Osteoblast (primary cell): ENCODE measurements at regions not wholly inside any gene's neighbourhood (a gene's known extent, or its start where the extent isn't known, plus 50 kb on each side); places are given as distances from the start of the nearest gene placed in this dataset.

Experiments
- DNase-seq: peaks from one replicate; pipeline ENCODE4 v3.0.0; 2011; ENCODE audit warnings: low spot score, mixed read lengths; ENCODE audit not compliant: insufficient read length; ENCODE audit errors: missing footprints
- H2AFZ ChIP-seq: 2 replicates; pipeline ENCODE4 v1.6.0; 2011; ENCODE audit warnings: mild to moderate bottlenecking, low read length
- H3K27ac ChIP-seq: 2 replicates; pipeline ENCODE4 v1.5.1; 2011; ENCODE audit warnings: mild to moderate bottlenecking, low read depth, low read length, moderate library complexity
- H3K27me3 ChIP-seq: 2 replicates; pipeline ENCODE4 v1.6.0; 2012; ENCODE audit warnings: mild to moderate bottlenecking, control low read depth, inconsistent platforms, low read length, moderate library complexity; ENCODE audit not compliant: insufficient read depth
- H3K36me3 ChIP-seq: 2 replicates; pipeline ENCODE4 v1.5.1; 2011; ENCODE audit warnings: mild to moderate bottlenecking, low read length, control low read depth, moderate library complexity; ENCODE audit not compliant: insufficient read depth
- H3K4me1 ChIP-seq: 2 replicates; pipeline ENCODE4 v1.5.1; 2011; ENCODE audit warnings: mild to moderate bottlenecking, low read length, control low read depth, moderate library complexity; ENCODE audit not compliant: insufficient read depth
- H3K4me2 ChIP-seq: 2 replicates; pipeline ENCODE4 v1.6.0; 2011; ENCODE audit warnings: mild to moderate bottlenecking, low read length; ENCODE audit not compliant: insufficient read depth
- H3K4me3 ChIP-seq: fragments of 200-600 bp; sonication (generic); 3 replicates; pipeline ENCODE4 v1.5.1; 2012; ENCODE audit warnings: mild to moderate bottlenecking, low read length, inconsistent platforms; ENCODE audit not compliant: insufficient read depth
- H3K79me2 ChIP-seq: 2 replicates; pipeline ENCODE4 v1.6.0; 2012; ENCODE audit warnings: mild to moderate bottlenecking, low read length, control low read depth, inconsistent platforms; ENCODE audit not compliant: insufficient read depth
- H3K9me3 ChIP-seq: 2 replicates; pipeline ENCODE4 v1.5.1; 2011; ENCODE audit warnings: low read depth, low read length, control low read depth
- H4K20me1 ChIP-seq: 2 replicates; pipeline ENCODE4 v1.6.0; 2012; ENCODE audit warnings: mild to moderate bottlenecking, low read length, control low read depth; ENCODE audit not compliant: insufficient read depth
- CTCF ChIP-seq: IDR thresholded peaks from 2 replicates; pipeline ENCODE4 v1.5.1; 2011; ENCODE audit warnings: mild to moderate bottlenecking, low read depth, low read length, moderate library complexity; ENCODE audit errors: extremely low read depth

GRCh38 chr6:40879169-40879568 is 159.9 kb downstream of the UNC5CL start:
- Histone ChIP-seq H3K9me3 (no peaks in the 10 kb centered on the region), H3K4me3 (no peak overlapping the region), H3K79me2 (no peaks in the 10 kb centered on the region), H3K4me2 (no peak overlapping the region), H2AFZ (no peak overlapping the region), H4K20me1 (no peaks in the 10 kb centered on the region), H3K27me3 (peaks cover 12% of the 10 kb centered on the region), H3K27ac (no peak overlapping the region), H3K36me3 (no peaks in the 10 kb centered on the region), H3K4me1 (no peaks in the 10 kb centered on the region)
- no peak for DNase-seq
- TF ChIP-seq CTCF: no peak

- DNase-seq: no peak
- Histone ChIP-seq H3K27ac (no peak overlapping the region), H2AFZ (no peak overlapping the region), H3K27me3 (peaks cover 5% of the 10 kb centered on the region), H3K4me3 (no peak overlapping the region), H3K36me3 (no peaks in the 10 kb centered on the region), H4K20me1 (no peaks in the 10 kb centered on the region), H3K9me3 (no peaks in the 10 kb centered on the region), H3K79me2 (no peaks in the 10 kb centered on the region), H3K4me2 (no peak overlapping the region), H3K4me1 (no peaks in the 10 kb centered on the region)
- TF ChIP-seq CTCF: no peak
These were observed 161.7 kb downstream of the UNC5CL start for GRCh38 chr6:40877362-40877761.

GRCh38 chr6:40876336-40876735 is 162.7 kb downstream of the UNC5CL start:
- H3K4me3 ChIP-seq: no peak overlapping the region
- no peak overlapping the region for H3K27ac ChIP-seq
- H3K27me3 ChIP-seq: peaks cover 5% of the 10 kb centered on the region
- no peak for DNase-seq
- H3K36me3 ChIP-seq: no peaks in the 10 kb centered on the region
- no peaks in the 10 kb centered on the region for H3K9me3 ChIP-seq
- H3K4me1 ChIP-seq: no peaks in the 10 kb centered on the region
- no peaks in the 10 kb centered on the region for H3K79me2 ChIP-seq
- TF ChIP-seq CTCF: no peak
- H3K4me2 ChIP-seq: no peak overlapping the region
- H2AFZ ChIP-seq: no peak overlapping the region
- no peaks in the 10 kb centered on the region for H4K20me1 ChIP-seq

- Histone ChIP-seq H4K20me1 (no peaks in the 10 kb centered on the region), H3K27ac (no peak overlapping the region), H3K36me3 (no peaks in the 10 kb centered on the region), H2AFZ (no peak overlapping the region), H3K4me1 (no peaks in the 10 kb centered on the region), H3K4me2 (no peak overlapping the region), H3K79me2 (no peaks in the 10 kb centered on the region), H3K4me3 (no peak overlapping the region), H3K9me3 (no peaks in the 10 kb centered on the region), H3K27me3 (peaks cover 5% of the 10 kb centered on the region)
- no peak for DNase-seq
- no peak for TF ChIP-seq CTCF
These were observed 164.5 kb downstream of the UNC5CL start for GRCh38 chr6:40874495-40874894.
